Motor neuron (in vitro differentiated cells): ENCODE measurements at regions not wholly inside any gene's neighbourhood (a gene's known extent, or its start where the extent isn't known, plus 50 kb on each side); places are given as distances from the start of the nearest gene placed in this dataset.
A peak's percentile ranks its signal among the peaks of the same experiment; 100 is the strongest.

Experiments
- ATAC-seq, 8 experiments: fragments of 200-7000 bp; cut with Tn5 transposase; replicated peaks in 6 of 8; 2 replicates each; pipeline ENCODE4 v1.8.0; 2021; ENCODE audit warnings: mild to moderate bottlenecking in 8 of 8, moderate library complexity in 8 of 8
- H3K27ac ChIP-seq, 2 donors: fragments of 250-450 bp; sonication (Bioruptor Pico); 2 replicates each; pipeline ENCODE4 v1.9.0; 2021; ENCODE audit warnings: antibody characterized with exemption in 2 of 2, mild to moderate bottlenecking in 2 of 2, moderate library complexity in 1 of 2
- H3K4me1 ChIP-seq, 2 donors: fragments of 250-450 bp; sonication (Bioruptor Pico); replicated peaks in 1 of 2; 2 replicates each; pipeline ENCODE4 v1.6.1; 2021; ENCODE audit warnings: antibody characterized with exemption in 2 of 2, mild to moderate bottlenecking in 2 of 2, moderate library complexity in 1 of 2
- H3K4me3 ChIP-seq, 5 donors: fragments of 250-450 bp; sonication (Bioruptor Pico); 2 replicates each; pipeline ENCODE4 v1.9.0; 2021; ENCODE audit warnings: antibody characterized with exemption in 5 of 5, mild to moderate bottlenecking in 5 of 5, moderate library complexity in 4 of 5
- WGBS, 10 experiments: fragments of 450-650 bp; shearing (Covaris generic); methylation state at CpG; one replicate each; pipeline ENCODE4 v1.0.0; 2022; 5-methylcytosine and 5-hydroxymethylcytosine counted together
- in situ Hi-C, 9 experiments: fragments of 400-800 bp; cut with MboI; loops; one replicate each; pipeline ENCODE4 v1.15.0; 2021; ENCODE audit warnings: low sequenced_read_pairs in 9 of 9, low pct_unique_long_range_greater_than_20kb in 2 of 9; ENCODE audit not compliant: unreplicated experiment in 9 of 9

DNA sequence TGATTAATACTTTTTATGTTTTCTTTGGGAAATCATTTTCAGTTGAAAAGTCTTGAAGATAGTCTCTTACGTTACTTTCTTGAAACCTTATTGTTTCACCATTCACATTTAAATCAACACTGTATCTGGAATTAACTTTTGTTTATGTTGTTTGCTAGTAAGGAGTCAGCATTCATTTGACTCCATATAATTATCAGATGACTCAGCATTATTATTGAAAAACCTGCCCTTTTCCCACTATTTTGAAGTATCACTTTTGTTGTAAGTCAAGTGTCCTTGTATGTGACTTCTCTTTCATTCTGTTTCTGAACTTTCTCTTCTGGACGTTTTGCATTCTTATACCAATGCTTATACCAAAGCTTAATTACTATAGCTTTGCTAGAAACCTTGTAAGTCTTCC lies 186.1 kb upstream of the KLF12 start:
- H3K4me3 ChIP-seq, result no peak overlapping the region
- no peak for ATAC-seq
- in situ Hi-C loops, result no loop called here
- no peaks in the 10 kb centered on the region for H3K4me1 ChIP-seq
- WGBS, 10 experiments, result 45 to 100% (median 76%) methylated on average over 2 of the region's 2 CpGs; no CpG with 5 or more reads in 1 of the 10 experiments
- H3K27ac ChIP-seq, result no peak overlapping the region

DNA sequence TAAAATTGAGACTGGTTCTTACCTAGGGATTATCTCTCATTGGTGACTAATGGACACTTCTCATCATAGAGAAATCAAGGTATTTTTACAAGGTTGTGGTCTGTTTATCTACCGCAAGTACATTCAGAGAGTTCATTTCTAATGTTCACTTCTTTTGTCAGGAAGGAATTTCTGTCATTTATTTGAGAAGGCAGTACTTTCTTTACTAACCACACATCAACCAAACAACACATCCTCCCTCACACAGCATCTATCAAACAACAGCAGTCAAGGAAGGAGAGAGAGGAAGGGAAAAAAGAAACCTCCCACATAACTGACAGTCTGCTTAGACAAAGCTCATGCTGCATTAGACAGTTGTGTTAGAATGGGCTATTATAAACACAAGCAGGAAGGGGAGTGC lies 182.3 kb upstream of the KLF12 start:
- H3K4me3 ChIP-seq, result no peak overlapping the region
- 80 to 100% (median 87%) methylated on average over 1 of the region's 1 CpG; no CpG with 5 or more reads in 4 of the 10 experiments for WGBS, 10 experiments
- no peaks in the 10 kb centered on the region for H3K4me1 ChIP-seq
- no peak overlapping the region for H3K27ac ChIP-seq
- in situ Hi-C loops, result no loop called here
- peak in 5 of 8 experiments; percentile 48 to 74 (median 72) for ATAC-seq

DNA sequence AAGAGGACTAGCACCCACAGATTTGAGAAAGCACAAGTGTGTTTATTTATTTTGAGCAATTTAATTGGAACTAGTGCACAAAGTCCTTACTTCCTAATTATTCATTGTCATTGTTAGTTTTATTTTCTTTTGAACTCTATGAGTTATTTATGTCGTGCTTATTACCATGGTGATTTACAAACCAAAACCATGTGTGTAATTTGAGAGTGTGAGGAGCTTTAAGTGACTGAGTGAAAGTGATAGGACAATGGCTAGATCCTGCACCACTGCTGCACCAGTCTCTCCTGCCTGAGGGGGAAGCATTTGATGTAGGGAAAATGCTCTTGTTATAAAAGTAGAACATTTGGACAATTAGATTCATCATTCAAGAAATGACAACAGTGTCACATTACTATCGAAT lies 172.3 kb upstream of the KLF12 start:
- 0 to 80% (median 26%) methylated on average over 1 to 2 of the region's 2 CpGs for WGBS, 10 experiments
- Histone ChIP-seq H3K4me1 (no peaks in the 10 kb centered on the region), H3K4me3 (no peak overlapping the region), H3K27ac (no peak overlapping the region)
- in situ Hi-C loops, result no loop called here
- peak in 5 of 8 experiments; percentile 59 to 100 (median 99) for ATAC-seq

DNA sequence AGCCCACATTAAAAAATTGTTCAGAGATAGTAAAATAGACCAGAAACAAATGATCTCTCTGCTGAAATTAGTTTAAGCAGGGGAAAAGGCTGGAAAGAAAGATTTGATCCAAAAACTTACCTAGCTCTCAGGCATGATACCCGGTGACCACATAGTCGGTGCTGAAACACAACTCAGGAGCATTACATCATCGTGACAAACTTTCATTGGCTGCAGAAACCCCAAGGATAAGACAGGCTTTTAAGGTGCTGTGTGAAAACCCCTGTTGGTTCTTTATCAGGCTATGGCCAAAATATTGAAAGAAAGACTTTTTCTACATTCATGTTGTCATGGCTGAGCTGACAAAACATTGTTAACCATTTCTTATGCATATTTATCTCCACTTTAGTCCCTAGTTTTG lies 171.7 kb upstream of the KLF12 start:
- Histone ChIP-seq H3K27ac (no peak overlapping the region), H3K4me3 (no peak overlapping the region), H3K4me1 (peaks cover 2 to 3% of the 10 kb centered on the region in 2 donors)
- WGBS, 10 experiments, result 0 to 52% (median 17%) methylated on average over 2 to 3 of the region's 3 CpGs; no CpG with 5 or more reads in 1 of the 10 experiments
- ATAC-seq, result peak in 1 of 8 experiments; percentile 63
- in situ Hi-C loops, result no loop called here

DNA sequence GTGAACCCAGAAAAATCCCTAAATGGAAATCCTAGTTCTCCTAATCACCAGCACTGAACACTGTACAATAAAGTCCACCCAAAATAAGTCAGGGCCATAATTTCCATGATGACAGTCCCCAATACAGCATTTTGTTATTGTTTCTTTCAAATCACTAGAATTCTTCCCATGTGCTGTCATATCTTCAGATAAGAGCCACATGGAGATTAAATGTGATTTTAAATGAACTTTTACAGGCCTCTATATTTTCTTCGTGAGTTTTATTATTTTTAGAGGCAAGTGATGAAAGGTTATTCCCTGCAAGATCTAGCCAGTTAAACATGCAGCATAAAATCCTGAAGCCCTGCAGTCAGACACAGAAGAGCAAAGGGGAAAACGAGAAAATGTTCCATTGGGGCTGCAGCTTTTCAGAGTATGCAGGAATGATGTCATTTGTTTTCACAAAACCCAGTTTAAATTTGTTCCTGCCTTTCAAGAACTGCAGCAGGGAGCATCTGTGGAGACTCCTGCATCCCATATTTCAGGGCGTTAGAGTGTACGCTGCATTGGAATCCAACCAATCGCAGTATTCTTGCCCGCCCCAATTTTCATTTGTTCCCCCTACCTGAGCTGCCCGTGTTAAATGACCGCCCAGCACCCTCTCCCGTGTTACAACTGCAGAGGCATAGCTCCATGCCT lies 167.2 kb upstream of the KLF12 start:
- Histone ChIP-seq H3K27ac (no peak overlapping the region), H3K4me3 (no peak overlapping the region), H3K4me1 (peaks cover 2 to 3% of the 10 kb centered on the region in 2 donors)
- ATAC-seq, result peak in 4 of 8 experiments; percentile 16 to 47 (median 38)
- in situ Hi-C loops, result no loop called here
- WGBS, 10 experiments, result 21 to 43% (median 36%) methylated on average over 4 to 9 of the region's 9 CpGs; no CpG with 5 or more reads in 2 of the 10 experiments

DNA sequence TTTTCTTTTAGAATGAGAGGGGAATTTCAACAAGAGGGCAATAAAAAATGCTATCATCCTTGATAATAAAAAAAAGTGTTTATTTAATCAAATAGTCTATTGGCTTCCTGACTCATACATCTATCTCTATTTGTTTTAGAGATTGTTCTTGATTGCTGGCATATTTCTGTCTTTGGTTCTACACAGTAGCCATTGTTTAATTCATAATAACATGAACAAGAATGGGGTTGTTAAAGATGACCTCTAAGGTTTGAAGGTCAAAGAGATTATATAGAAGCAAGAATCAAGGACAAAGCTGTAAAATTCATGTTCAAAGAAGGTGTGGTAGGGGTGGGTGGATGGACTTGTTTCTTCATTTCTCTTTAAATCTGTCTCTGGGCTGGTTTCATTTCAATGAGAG lies 166.0 kb upstream of the KLF12 start:
- in situ Hi-C loops, result no loop called here
- H3K4me1 ChIP-seq, result peaks cover 2 to 3% of the 10 kb centered on the region in 2 donors
- no peak overlapping the region for H3K27ac ChIP-seq
- no peak overlapping the region for H3K4me3 ChIP-seq
- no peak for ATAC-seq

DNA sequence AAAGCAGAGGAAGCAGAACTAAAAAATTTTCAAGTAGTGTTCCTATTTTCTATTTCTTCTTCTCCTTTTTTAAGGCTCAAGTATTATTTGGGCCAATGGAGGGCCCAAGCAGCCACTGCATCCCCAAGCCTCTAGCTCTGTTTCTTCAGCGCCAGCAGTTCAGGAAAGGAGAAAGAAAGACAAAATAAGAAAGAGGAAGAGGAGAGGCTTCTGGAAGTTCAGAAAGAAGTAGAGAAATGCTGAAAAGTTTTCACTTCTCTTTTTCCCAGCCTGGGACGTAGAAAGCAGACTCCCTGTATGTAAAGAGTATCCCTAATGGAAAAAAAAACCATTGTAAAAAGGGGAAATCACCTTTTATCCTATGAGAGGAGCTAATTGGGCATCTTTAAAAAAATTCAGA lies 165.5 kb upstream of the KLF12 start:
- no peak overlapping the region for H3K4me3 ChIP-seq
- no peak for ATAC-seq
- H3K27ac ChIP-seq, result no peak overlapping the region
- H3K4me1 ChIP-seq, result peaks cover 2 to 3% of the 10 kb centered on the region in 2 donors
- 92 to 100% (median 95%) methylated on average over 1 to 2 of the region's 2 CpGs; no CpG with 5 or more reads in 1 of the 10 experiments for WGBS, 10 experiments
- in situ Hi-C loops, result loop anchor here in 3 of 9 experiments (25.0 kb wide), 3 partner anchors 162 to 913 kb away; partner anchors contain the start of gene KLF12 (in 1 of the 3)

DNA sequence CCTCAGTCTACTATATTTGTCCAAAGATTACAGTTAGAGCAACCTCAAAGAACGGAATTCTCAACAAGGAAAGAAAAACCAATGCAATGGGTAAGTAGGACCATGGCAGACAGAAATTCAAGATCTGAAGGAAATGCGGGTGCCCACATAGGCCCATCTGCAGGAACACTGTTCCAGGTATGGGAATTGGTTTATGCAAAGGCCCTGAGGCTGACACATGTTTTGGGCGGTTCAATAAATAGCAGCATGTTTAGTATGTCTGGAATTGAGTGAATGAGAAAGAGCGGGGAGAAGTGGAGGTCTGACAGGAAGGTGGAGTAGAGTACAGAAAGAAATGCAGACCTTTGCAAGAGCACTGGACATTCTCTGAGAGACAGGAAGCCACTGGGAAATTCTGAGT lies 164.7 kb upstream of the KLF12 start:
- peak in 3 of 8 experiments; percentile 36 to 82 (median 36) for ATAC-seq
- Histone ChIP-seq H3K4me3 (no peak overlapping the region), H3K4me1 (peaks cover 2 to 3% of the 10 kb centered on the region in 2 donors), H3K27ac (no peak overlapping the region)
- 25 to 100% (median 88%) methylated on average over 2 to 4 of the region's 4 CpGs; no CpG with 5 or more reads in 2 of the 10 experiments for WGBS, 10 experiments
- in situ Hi-C loops, result loop anchor here in 3 of 9 experiments (25.0 kb wide), 3 partner anchors 162 to 913 kb away; partner anchors contain the start of gene KLF12 (in 1 of the 3)

DNA sequence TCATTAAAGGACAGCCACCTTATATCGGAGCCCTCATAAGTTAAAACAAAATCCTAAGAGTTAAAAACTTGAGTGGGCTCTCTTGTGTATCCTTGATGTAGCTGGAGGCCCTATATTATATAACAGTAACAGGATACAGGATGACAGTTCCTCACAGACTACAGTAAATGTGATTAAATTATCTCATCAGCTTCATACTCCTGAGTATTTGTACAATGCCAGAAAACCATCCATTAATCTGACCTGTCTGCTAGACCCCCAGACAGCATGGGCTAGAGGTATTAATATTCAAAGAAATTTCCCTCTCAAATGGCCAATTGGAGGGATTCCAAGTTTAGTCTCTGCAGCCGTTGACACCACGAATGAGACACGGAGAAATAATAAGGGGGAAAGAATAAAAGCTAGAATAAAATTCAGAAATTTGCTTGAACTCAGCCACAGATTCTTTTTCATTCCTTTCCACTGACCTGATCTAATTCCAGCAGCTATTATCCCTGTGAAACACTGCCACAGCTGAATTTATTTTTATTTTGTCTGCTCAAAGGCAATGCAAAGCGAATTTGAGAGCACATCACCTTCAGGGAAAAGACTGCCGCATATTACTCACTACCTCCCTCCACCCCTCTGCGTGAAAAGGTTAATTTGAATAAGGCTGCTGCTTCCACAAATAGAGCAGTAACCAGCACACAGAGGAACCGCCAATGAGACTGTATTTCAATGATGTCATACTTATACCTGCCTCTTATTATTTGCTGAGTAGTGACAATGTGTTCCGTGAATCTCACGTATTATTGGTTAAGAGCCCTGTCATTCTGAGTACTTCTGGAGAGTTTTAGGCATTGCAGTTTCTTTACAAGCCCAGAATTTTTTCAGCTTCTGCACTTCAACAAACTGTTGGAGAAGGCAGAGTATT lies 155.9 kb upstream of the KLF12 start:
- WGBS, 10 experiments, result 9 to 50% (median 32%) methylated on average over 1 to 10 of the region's 10 CpGs

DNA sequence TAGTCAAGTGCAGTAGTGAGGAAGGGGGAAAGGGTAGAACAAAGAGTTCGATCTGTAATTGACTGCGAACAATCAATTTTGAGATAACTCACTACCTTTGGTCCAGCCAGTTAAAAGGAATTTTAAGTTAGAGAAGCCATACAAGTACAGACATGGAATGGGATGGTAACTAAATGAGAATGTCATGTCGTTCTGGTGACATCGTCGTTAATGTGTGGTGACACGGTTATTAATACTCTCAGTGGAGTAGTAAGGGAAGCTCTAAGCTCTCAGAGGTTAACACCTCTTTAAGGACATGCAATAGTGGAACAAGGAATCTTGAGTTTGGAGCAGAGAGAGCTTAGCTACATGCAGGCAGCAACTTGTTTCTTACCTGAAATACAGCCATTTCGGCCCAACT lies 154.9 kb upstream of the KLF12 start:
- ATAC-seq, result no peak
- peaks cover 39 to 43% of the 10 kb centered on the region in 2 donors for H3K4me1 ChIP-seq
- no peak overlapping the region for H3K4me3 ChIP-seq
- no peak overlapping the region for H3K27ac ChIP-seq
- in situ Hi-C loops, result loop anchor here in 3 of 9 experiments (25.0 kb wide), 3 partner anchors 152 to 923 kb away; partner anchors contain the start of gene KLF12 (in 1 of the 3)
- 67 to 100% (median 89%) methylated on average over 1 to 7 of the region's 7 CpGs; no CpG with 5 or more reads in 1 of the 10 experiments for WGBS, 10 experiments

More for the DNA sequence above, 155.9 kb upstream of the KLF12 start:
- Histone ChIP-seq H3K4me1 (peaks cover 39 to 43% of the 10 kb centered on the region in 2 donors), H3K4me3 (peak overlapping the region; percentile 6 to 30 (median 18)), H3K27ac (peak overlapping the region in 1 of 2 donors; percentile 57)
- in situ Hi-C loops, result loop anchor here in 3 of 9 experiments (25.0 kb wide), 3 partner anchors 153 to 922 kb away; partner anchors contain the start of gene KLF12 (in 1 of the 3)
- ATAC-seq, result peak; percentile 85 to 93 (median 91)

DNA sequence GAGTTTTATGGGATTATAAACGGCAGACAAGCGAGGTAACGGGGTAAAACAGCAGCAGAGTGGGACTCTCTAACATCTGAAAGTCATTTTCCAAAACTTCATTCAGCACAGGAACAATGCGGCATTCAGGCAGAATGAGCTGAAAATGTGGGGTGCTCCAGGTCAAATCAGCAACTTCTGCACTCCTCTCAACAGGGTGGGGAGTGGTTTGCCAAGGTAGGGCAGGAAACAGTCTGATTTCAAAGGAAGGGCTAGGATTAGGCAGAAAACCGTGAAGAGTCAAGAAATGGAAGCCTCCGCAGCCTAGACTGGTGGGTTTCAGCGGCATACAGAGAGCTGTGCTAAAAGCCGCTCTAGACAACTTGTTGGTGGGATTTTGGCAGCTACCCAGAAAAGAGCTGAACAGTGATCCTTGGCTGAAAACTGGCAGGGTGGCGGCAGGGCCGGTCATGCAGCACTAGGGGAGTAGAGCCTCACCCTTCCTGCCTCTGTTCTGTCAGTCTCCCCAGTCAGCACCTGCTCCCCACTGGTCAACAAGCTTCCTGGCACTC lies 154.2 kb upstream of the KLF12 start:
- in situ Hi-C loops, result loop anchor here in 3 of 9 experiments (25.0 kb wide), 3 partner anchors 151 to 924 kb away; partner anchors contain the start of gene KLF12 (in 1 of the 3)
- Histone ChIP-seq H3K27ac (peak overlapping the region in 1 of 2 donors; percentile 76), H3K4me3 (peak overlapping the region; percentile 1 to 26 (median 13)), H3K4me1 (peaks cover 39 to 43% of the 10 kb centered on the region in 2 donors)
- ATAC-seq, result peak in 7 of 8 experiments; percentile 2 to 23 (median 8)
- WGBS, 10 experiments, result 0 to 59% (median 30%) methylated on average over 3 to 7 of the region's 10 CpGs; no CpG with 5 or more reads in 4 of the 10 experiments

DNA sequence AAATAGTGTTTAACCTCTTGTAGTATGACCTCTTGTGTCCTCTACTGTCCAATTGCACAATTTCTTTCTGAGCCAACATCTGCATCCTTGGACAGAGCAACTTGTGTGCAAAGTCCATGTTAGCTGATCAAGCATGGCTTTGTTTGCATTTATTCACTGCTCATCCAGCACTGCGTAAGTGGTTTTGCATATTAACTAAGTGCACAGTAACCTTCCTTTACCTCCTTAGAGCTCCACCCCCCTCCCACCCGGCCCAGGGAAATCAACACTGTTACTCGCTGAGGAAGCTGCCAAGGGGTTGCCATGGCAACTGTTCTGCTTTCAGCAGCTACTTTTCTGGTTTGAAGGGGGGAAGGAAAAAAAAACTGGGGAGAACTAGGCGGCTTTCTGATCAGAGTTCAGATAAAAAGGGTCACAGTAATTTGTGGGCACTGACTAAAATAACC lies 153.5 kb upstream of the KLF12 start:
- in situ Hi-C loops, result loop anchor here in 3 of 9 experiments (25.0 kb wide), 3 partner anchors 150 to 925 kb away; partner anchors contain the start of gene KLF12 (in 1 of the 3)
- Histone ChIP-seq H3K4me3 (peak overlapping the region in 4 of 5 donors; percentile 1 to 26 (median 14)), H3K4me1 (peaks cover 39 to 43% of the 10 kb centered on the region in 2 donors), H3K27ac (peak overlapping the region; percentile 21 to 76)
- ATAC-seq, result peak; percentile 18 to 44 (median 30)
- WGBS, 10 experiments, result 0% methylated on average over 1 to 4 of the region's 4 CpGs; no CpG with 5 or more reads in 3 of the 10 experiments
